Panc1 (cell line): ENCODE measurements at regions not wholly inside any gene's neighbourhood (a gene's known extent, or its start where the extent isn't known, plus 50 kb on each side); places are given as distances from the start of the nearest gene placed in this dataset.

Source experiments
- CTCF ChIP-seq: fragments of 450-650 bp; IDR thresholded peaks from 2 replicates; pipeline ENCODE4 v1.5.1; 2017; ENCODE audit warnings: mild to moderate bottlenecking
- POLR2AphosphoS5 ChIP-seq: IDR thresholded peaks from 2 replicates; pipeline ENCODE4 v1.6.1; 2012; ENCODE audit warnings: mild to moderate bottlenecking, low read depth, low read length, moderate library complexity
- REST ChIP-seq, 2 experiments: IDR thresholded peaks; 2 replicates each; pipeline ENCODE4 v1.6.1; 2011 to 2012; ENCODE audit warnings: low read depth in 2 of 2, control low read depth in 1 of 2, low read length in 1 of 2, mild to moderate bottlenecking in 1 of 2, moderate library complexity in 1 of 2; ENCODE audit not compliant: insufficient read depth in 1 of 2
- SIN3A ChIP-seq: IDR thresholded peaks from 2 replicates; pipeline ENCODE4 v1.6.1; 2012; ENCODE audit warnings: low read depth, mild to moderate bottlenecking, low read length, moderate library complexity, borderline replicate concordance; ENCODE audit not compliant: insufficient read depth

- no peak for TF ChIP-seq CTCF
- TF ChIP-seq SIN3A: no peak
- no peak for TF ChIP-seq REST (IDR thresholded peaks at IDR 0.05; ENCODE audit: insufficient read depth in 1 of 2, low read depth in 2 of 2, low read length in 1 of 2)
- TF ChIP-seq POLR2AphosphoS5: no peak
These were observed 316.8 kb downstream of the HS3ST1 start for GRCh38 chr4:11111876-11112275.
